ENCODE measurements at regions not wholly inside any gene's neighbourhood (a gene's known extent, or its start where the extent isn't known, plus 50 kb on each side); places are given as distances from the start of the nearest gene placed in this dataset.
"Not testable (repeated sequence)": the region's sequence is repeated elsewhere in the genome, so short reads cannot be mapped to it uniquely, and the experiment has no call there.

DNA sequence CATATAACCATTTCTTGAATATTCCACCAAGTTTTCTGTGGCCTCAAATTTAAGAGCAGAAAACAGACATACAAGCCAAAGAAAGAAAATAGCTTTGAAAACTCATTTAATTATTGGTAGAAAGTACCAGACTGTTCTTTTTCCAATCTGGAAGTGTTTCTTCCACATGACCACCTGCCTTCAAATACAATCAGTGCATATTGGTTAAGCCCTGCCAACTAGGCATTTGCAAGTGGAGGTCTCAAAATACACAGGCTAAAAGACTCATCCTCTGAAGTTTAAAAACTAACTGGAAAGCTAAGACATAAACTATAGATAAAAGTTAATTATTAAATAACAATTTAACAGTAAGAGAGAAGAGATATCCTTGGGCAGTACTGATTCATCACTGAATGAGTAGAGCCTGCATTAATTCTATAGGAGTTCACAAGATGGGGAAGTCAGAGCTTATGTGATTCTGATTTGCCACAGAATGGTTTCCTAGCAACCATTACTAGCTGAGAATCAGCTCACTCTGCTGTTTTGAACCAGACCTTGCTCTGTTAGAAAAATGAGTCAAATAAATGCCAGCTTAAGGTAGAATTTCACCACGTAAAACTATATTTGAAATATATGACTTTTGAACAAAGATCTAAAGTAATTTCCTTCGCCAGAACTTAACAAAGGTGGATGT lies 433.8 kb downstream of the FUT8 start:
- DNase-seq (ENCODE audit: low read depth) = peak; percentile 20
- no peak overlapping the region for H3K4me3 ChIP-seq (ENCODE audit: low read length)
- TF ChIP-seq CTCF (IDR thresholded peaks at IDR 0.05; ENCODE audit: insufficient read depth, low read depth, low read length, missing control alignments) = no peak

DNA sequence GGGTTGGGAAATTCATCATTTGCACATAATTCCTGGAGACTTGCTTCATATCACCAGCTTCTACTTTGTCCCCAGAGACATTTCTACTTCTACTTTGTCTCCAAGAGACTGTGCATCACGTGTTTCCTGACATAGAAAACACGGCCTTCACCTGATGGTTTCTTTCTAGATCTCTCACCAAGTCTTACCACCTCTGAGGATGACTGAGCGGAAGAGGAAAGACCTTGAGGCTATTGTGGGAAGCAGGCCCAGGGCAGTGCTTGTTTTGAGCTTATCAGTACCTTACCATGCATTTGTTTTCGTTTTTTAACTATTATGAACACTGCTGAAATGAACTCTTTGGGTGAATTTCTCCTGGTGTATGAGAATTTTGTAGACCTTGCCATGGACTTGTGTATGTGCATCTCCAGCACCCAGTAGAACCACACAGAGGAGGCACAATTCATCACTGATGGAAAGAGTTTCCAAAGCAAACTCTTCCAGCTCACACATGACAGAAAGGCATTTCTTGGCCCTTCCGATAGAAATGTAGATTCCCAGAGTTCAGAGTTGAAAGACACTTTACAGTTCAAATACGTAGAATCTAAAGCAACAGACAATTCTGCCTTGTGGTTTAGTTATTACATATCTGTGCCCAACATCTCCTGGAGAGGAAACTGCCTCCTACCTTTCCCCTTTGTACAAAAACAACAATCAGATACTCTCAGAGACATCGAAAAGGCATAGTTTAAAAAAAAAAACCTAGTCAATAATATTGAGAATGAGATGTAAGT lies 434.7 kb downstream of the FUT8 start:
- TF ChIP-seq CTCF (IDR thresholded peaks at IDR 0.05; ENCODE audit: insufficient read depth, low read depth, low read length, missing control alignments) = no peak
- DNase-seq (ENCODE audit: low read depth) = no peak
- no peak overlapping the region for H3K4me3 ChIP-seq (ENCODE audit: low read length)

GRCh38 chr14:65847931-65848330 lies 435.4 kb downstream of the FUT8 start:
- not testable (repeated sequence) for H3K4me3 ChIP-seq (ENCODE audit: low read length); DNase-seq (ENCODE audit: low read depth)

DNA sequence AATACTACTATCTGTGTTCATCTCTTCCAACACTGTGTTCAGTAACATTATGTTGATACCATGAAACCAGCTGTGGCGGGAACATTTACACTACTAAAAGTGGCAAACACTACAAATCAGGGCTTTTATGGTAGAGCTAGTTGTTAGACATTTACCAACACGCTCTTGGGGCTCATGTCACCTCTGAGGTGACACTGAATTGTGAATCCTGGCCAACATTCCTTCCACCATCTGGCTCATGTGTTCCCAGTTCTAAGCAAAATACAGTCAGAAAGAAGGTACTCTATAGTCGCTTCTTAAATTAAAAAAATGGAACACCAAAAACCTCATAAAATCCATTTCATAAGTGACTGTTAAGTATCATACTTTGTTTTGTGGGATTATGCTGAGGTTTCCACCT lies 436.6 kb downstream of the FUT8 start:
- no peak for TF ChIP-seq CTCF (IDR thresholded peaks at IDR 0.05; ENCODE audit: insufficient read depth, low read depth, low read length, missing control alignments)
- no peak for DNase-seq (ENCODE audit: low read depth)
- H3K4me3 ChIP-seq (ENCODE audit: low read length) = no peak overlapping the region

DNA sequence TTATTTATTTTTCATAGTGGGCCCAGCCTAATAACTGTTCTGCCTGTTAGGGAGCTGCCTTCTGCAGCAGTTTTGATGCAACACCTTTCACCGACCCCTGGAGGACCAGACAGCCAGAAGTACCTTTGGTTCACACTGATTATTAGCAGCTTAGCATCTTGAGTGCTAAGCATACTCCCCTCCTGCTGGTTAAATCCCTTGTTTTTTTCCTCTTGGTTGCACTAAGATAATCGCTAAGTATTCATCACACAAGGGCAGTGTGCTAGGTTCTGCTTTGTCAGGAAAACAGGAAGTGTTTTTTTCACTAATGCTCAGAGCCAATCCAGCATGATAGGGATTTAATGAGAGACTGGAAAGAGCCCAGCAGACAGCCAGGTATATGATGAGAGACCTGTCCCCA lies 437.0 kb downstream of the FUT8 start:
- no peak for TF ChIP-seq CTCF (IDR thresholded peaks at IDR 0.05; ENCODE audit: insufficient read depth, low read depth, low read length, missing control alignments)
- no peak for DNase-seq (ENCODE audit: low read depth)
- no peak overlapping the region for H3K4me3 ChIP-seq (ENCODE audit: low read length)

DNA sequence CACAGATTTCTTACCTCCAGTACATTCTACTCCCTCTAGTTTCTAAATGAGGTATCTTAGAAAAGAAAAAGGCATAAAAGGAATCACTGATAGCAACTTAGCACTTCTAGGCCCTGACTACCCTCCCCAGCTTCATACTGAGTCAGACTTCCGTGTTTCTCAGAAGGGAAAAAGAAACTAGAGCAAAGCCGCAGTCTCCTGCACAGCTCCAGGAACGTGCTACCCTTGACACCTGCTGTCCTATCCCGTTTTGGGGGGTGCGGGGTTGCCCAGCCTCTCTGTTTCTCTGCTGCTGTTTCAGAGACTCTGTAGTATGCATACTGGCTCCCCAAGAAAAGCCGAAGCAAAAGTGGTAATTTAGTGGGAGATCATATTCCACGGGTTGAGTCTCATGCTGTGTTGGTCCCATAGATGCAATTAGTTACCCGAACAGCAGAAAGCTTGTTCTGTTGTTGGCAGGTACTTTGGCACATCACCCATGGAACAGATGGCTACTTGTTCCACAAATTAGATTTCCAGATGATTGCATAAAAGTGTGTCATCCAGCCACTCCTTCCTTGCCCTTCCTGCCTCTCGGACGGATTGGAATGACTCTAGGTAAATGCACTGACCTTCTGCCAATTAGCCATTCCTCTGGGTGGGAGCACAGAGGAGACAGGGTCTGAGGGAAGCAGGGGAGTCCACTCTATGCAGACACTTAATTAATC lies 438.1 kb downstream of the FUT8 start:
- no peak for TF ChIP-seq CTCF (IDR thresholded peaks at IDR 0.05; ENCODE audit: insufficient read depth, low read depth, low read length, missing control alignments)
- H3K4me3 ChIP-seq (ENCODE audit: low read length) = no peak overlapping the region
- no peak for DNase-seq (ENCODE audit: low read depth)

DNA sequence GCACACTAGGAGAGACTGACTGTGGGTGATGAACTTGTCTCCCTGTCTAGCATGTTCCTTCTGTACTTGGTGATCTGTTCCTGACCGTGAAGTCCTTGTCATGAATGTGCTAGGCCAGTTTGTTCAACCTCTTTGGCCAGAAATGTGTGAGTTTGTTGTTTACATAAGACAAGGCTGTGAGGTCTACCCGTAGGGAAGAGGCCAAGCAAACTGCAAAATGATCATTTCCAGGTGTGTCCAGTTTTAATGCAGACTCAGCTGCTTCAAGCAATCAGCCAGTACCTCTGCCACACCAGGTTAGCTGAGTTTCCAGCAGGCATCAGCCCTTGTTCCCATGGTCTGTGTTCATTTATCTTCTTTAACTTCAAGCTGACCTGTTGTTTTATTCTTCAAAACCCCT lies 440.2 kb downstream of the FUT8 start:
- DNase-seq (ENCODE audit: low read depth) = no peak
- TF ChIP-seq CTCF (IDR thresholded peaks at IDR 0.05; ENCODE audit: insufficient read depth, low read depth, low read length, missing control alignments) = no peak
- no peak overlapping the region for H3K4me3 ChIP-seq (ENCODE audit: low read length)

Data from epithelial cell of esophagus (primary cell).